NCI-H2171 (cell line): ENCODE measurements at regions not wholly inside any gene's neighbourhood (a gene's known extent, or its start where the extent isn't known, plus 50 kb on each side); places are given as distances from the start of the nearest gene placed in this dataset.

Source experiments
- DNase-seq: peaks from one replicate; lab custom pipeline; 2025; lab: John Stamatoyannopoulos, UW

DNA sequence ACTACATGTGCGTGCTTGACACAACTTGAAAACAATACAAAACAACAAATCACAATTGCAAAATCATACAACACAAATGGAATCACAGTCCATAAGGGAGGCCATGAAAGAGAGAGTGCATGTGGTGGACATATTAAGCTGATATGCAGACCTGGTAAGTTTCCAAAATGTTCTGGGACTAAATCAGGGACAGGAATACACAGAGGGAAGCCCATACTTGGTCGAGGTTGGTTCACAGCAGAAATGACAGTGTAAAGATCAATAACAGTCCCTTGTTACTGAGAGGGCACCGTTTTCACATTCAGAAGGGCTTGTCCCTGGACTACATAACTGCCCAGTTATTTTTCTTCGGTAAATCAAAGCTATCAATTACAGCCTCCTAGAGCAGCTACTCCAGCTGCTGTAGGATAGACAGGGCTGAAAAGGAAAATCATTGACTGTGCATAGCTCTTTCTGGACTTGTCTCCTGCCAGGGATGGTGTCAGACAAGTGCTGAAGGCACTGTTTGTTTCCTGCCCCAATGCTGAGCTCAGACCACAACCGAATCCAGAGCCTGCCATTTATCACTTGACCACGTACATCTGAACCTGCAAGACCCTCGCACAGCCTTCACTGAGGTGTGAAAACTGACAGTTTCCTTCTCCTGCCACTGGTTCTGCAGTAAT, 79.5 kb upstream of the KCNMB2 start:
- DNase-seq = no peak

GRCh38 chr3:178457511-178457910, 78.7 kb upstream of the KCNMB2 start:
- DNase-seq = no peak

DNA sequence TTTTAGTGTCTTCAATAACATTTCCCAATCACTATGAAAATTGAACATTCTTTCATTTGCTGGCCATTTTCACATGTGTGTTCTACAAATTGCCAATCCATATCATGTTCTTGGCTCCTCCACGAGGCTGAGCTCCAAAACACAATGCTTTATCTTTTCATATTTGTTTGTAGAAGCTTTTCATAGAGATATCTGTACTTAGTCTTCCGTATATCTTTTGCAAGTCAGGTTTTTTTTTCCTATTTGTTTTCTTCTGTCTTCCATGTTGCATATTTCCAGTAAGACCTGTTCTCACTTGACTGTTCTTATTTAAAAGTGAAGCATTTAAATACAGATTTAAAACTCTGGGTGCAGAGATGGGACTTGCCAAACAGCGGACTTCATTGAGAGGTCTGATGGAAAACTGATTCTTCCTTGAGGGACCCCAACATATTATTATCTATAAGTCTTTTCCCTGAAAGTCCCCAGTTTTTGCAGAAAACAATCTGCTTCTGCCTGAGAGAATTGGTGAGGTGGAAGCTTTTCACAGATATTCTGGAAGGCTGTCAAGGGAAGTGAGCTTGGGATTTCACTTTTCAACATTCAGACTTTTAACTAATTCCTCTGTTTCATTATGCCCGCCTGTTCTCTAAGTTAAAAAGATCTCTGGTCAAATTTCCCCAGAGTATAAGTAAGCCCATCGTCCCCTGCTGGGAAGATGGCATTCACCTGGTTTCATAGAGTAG, 77.8 kb upstream of the KCNMB2 start:
- DNase-seq = no peak

DNA sequence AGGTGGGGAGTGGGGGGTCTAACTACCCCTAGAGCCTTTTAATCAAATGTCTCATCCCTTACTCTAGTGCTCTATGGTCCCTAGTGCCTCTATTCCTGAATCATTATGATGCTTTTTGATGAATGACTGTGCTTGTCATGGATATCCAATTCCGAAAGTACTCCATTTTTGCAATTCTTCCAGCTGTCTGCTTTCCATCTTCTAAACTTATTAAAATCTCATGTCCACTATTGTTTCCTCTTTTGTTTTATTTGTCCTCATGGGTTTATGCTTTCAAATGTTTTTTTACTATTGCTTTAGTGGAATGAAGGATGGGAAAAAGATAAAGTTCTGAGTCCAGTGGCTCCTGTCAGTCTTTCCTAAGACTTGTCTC, 77.2 kb upstream of the KCNMB2 start:
- no peak for DNase-seq

DNA sequence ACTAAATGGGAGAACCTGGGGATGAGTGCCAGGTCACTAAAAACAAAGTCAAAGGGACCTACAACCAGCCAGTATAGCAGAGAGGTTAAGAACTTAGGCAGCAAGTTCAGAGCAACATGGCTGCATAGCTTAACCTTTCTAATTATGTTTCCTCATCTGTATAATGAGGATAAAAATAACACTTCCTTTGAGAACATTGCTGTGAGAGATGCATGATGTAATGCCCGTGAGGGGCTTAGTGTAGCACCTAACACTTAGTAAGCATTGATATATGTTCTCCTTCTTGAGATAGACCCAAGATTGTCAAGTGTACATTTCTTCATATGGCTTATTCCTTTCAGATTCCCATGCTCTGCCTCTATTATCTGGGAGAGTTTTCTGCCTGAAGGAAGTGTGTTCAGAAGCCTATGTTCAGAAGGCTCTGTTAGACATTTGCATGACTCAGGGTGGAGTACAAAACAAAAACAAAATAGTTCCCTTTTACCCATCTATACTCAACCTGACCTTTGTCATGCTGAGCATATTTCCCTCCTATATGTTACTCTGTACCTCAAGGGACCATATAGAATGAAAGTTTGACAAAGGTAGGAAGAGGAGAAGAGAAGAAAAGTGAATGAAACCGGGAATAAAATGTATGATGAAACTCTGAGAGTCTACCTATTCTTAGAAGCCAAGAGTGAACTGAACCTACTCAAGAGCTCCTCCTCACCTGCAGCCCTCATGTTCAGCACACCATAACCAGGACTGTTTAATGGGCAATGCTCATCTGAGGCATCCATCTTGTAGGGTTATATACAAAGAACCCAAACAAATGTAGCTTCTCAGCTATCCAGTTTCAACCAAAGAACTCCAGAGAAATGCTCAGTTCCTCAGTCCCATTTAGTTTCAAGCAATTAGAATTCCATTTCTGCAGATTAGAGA, 70.7 kb upstream of the KCNMB2 start:
- DNase-seq = no peak

GRCh38 chr3:178472941-178473340, 63.3 kb upstream of the KCNMB2 start:
- no peak for DNase-seq

- no peak for DNase-seq
These were observed 61.7 kb upstream of the KCNMB2 start for GRCh38 chr3:178474526-178474925.

DNA sequence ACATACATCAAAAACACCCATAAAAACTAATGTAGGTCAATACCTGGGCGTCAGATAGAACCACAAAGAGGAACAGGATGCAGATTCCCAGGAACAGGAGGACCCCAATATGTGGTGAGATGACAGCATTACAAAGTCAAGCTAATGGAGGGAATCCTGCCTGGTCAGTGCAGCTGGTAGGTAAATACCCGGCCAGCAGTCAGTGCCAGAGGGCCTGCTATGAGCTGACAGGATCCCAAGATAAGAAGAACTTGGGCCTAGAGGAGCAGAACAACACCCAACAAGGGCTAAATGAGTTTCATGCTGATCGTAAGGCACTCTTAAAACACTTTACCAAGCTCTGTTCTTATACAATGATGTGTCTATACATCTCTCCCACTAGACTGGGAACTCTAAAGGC, 61.2 kb upstream of the KCNMB2 start:
- DNase-seq = no peak

- DNase-seq = no peak
These were observed 59.4 kb upstream of the KCNMB2 start for GRCh38 chr3:178476886-178477285.

GRCh38 chr3:178479446-178479845, 56.8 kb upstream of the KCNMB2 start:
- DNase-seq = no peak

- DNase-seq = no peak
These were observed 56.4 kb upstream of the KCNMB2 start for GRCh38 chr3:178479860-178480259.

DNA sequence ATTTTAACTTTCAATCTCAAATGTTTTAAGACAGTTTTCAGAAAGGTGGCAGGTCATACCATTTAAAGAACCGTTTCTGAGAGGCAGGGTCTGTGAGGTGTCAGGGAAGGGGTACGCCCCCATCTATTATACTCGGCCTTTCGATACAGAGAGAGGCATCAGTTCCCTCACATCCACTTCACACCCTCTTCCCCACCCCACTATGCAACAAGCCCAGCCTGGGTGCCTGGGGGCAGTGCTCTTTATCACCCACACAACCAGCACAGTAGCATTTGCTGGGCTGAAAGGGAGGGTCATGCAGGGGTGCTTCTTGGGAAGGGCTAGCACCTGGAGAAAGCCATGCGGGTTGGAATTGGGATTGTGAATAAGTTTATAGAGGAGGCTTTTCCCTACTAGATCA, 56.0 kb upstream of the KCNMB2 start:
- DNase-seq = no peak

DNA sequence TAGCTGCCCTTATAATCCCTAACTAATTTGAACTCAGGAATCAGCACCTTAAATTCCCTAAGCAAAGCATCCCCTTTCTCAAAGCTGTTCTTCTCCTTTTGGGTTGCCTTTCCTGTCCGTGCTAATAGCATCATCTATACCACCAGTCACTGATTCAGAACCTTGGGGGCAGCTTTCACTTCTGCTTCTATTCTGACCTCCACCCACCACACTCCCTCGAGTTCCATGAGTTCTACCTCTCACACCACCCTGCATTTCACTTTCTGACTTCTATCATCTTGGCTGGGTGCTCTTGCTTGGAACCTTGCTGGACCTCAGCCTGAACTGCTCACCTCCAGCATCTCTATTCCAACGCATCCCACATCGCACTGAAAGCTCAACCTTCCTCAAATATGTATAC, 55.4 kb upstream of the KCNMB2 start:
- DNase-seq = no peak

GRCh38 chr3:178482981-178483380, 53.3 kb upstream of the KCNMB2 start:
- DNase-seq = no peak

- no peak for DNase-seq
These were observed 52.5 kb upstream of the KCNMB2 start for GRCh38 chr3:178483704-178484103.

DNA sequence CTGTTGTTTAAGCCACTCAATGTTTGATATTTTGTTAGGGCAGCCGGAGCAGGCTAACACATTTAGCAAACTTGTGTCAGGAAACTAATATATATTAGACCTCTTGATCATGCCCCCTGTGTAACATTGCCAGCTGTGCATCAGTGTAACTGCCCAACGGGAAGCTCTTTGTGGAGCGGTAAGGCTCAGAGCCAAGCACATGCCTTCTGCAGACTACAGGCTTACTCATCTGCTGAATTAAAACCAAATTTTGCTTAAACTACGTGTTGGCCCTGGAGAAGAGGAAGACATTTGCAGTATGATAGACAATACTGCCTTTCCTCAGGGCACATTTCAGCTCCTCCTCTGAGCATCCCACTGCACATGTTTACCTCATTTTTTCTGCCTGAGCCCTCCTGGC, 50.5 kb upstream of the KCNMB2 start:
- DNase-seq = no peak
